ENCODE measurements at regions not wholly inside any gene's neighbourhood (a gene's known extent, or its start where the extent isn't known, plus 50 kb on each side); places are given as distances from the start of the nearest gene placed in this dataset.

- TF ChIP-seq CTCF (optimal IDR thresholded peaks at IDR 0.05 in 1 of 3, IDR thresholded peaks at IDR 0.05 in 1 of 3, conservative IDR thresholded peaks at IDR 0.05 in 1 of 3; ENCODE audit: extremely low read depth in 1 of 3, insufficient read depth in 2 of 3, low read length in 3 of 3) (no peak), EZH2 (IDR thresholded peaks at IDR 0.05; ENCODE audit: low read length) (no peak)
Measured at GRCh38 chr12:89073659-89074058, 278.6 kb downstream of the DUSP6 start.
